ENCODE measurements at regions not wholly inside any gene's neighbourhood (a gene's known extent, or its start where the extent isn't known, plus 50 kb on each side); places are given as distances from the start of the nearest gene placed in this dataset.

DNA sequence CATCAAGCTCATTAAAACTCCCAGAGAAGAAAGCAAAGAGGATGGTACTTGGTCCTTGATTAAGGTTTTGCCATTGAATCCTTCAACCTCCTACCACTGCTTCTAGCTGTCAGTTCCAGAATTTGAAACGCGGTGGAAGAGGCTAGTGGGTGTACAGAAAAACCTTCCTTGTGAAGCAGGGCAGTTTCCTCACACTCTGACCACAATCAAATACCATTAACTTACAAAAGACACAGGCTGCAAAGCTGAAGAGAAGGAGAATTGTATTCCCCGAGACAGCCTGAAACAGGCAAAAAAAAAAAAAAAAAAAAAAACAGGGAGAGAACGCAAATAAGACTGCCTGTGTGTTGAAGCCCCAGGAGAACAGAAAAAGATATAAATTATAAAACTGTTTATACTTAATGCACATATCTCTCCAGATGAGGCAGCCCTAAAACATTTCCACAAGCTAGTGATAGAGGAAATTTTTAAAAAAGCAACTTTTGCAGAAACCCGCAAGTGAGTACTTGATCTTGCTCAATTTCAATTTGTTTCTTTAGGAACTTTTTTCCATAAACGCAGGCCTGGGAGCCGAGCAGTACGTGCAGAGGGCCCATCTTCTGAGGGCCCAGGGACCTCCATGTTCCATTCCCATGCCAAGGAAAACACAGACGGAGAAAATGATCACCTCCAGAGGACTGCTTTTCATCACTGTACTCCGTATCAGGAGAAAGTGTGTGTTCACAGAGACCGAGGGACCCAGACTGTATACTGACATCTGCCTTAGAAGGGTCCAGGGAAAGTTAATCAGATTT lies 218.7 kb upstream of the BLID start:
- TF ChIP-seq POLR2A (IDR thresholded peaks at IDR 0.05) (no peak), CTCF (IDR thresholded peaks at IDR 0.05) (no peak)

Measured in testis (tissue), 2 donors.